Ammon's horn (tissue), 1 donor: ENCODE measurements at regions not wholly inside any gene's neighbourhood (a gene's known extent, or its start where the extent isn't known, plus 50 kb on each side); places are given as distances from the start of the nearest gene placed in this dataset.

ENCODE experiments used
- DNase-seq: peaks from one replicate; pipeline ENCODE4 v3.0.0-alpha.2; 2016; ENCODE audit warnings: low spot score

DNA sequence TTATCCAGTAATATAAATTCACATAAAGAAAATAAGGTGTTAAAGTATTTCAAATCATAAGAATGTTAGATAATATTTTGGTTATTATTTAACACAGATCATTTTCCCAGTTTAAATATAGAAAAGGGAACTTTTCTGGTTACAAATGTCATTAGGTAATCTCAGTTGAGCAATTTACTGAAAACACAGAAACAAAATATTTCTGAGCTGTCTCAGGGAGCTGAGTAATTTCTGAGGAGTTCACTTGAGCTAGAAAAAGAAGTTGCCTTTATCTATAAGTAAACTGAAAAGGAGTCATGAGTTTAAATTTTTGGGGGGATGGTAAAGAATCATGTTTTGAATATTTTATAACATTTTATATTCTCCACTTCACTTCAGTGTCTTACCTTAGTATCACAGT is 855.4 kb upstream of the ARPP21 start:
- DNase-seq: no peak

DNA sequence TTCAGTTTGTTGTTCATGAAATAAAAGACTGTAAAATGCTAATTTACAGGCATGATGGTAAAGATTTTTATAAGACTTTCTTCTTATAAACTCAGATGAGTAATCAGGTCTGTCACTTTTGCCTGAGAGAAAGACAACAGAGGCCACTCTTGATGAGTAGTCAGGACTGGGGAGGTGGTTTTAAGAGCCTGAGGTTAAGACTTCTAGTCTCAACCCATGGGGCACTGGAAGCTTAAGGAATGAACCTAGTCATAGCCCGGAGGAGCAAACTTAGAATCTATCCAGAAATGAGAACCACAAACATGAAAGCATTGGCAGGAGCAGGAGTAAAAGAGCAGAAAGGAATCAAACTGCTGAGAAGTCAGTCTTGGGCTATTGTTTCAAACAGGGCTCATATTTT is 846.3 kb upstream of the ARPP21 start:
- DNase-seq: no peak

DNA sequence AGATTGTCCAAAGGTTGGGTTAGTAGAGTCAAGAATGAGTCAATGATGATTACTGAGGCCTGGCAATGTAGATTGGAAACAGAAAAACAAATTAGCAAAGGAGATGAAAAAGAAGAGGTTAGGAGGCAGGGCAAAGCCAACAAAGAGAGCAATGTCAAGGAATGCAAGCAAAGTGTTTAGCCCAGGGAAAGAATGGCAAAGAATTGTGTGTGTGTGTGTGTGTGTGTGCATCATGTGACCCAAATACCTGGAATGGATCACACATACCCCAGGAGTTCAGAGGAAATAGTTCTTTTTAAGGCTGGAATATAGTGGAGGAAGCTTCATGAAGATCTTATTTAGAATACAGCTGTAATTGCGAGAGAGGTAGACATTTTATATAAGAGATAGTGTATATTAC is 831.7 kb upstream of the ARPP21 start:
- DNase-seq: no peak

DNA sequence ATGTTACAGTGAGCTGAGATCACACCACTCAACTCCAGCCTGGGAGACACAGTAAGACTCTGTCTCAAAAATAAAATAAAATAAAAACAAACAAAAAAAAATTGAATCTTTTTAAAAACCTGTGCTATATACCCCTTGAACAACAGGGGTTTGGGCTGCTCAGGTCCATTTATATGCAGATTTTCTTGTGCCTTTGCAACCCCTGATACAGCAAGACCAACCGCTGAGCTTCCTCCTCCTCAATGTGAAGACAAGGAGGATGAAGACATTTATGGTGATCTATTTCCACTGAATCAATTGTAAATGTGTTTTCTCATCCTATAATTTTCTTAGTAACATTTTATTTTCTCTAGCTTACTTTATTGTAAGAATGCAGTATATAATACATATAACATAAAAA is 831.0 kb upstream of the ARPP21 start:
- DNase-seq: no peak

DNA sequence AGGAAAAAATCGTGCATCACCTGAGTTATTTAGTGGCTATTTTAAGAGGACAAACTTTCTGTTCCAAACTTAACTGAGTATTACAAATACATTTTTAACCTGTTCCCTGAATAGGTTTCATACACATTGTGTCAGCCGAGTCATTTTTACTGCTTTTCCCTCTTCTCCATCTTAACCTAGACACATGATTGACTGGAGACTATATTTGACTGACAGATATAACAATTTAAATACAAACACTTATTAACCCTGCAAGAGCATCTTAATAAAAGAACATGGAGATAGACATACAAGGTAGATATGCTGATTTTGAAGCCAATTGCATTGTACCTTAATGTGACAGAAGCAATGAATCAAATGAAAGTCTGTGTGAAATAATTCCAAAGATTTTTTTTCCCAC is 810.5 kb upstream of the ARPP21 start:
- DNase-seq: no peak

DNA sequence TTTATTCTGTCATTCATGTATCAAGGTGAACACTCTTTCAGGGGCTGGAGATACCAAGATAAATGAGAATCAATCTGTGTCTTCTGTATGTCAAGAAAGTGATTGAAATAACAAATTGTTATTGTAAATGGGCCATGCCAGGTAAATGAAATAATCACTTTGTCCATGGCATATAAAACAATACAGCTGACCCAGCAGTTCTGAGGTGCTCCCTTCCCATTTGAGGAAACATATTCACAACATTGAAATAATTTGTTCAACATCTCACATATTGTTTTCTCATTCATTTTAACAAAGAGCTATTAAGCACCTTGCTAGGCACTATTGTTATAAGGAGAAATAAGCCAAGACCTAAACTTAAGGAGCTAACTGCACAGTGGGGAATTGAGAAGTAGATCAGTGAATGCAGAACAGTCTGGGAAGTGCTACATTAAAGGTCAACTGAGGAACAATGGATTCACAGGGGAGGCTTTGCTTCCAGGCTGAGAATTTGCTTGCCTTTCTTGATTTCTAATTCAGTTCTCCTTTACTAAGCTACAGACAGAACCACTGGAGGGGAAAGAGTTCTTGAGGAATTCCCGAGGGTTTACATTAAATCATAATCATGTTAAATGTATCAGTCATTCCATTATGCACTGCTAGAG is 806.3 kb upstream of the ARPP21 start:
- no peak for DNase-seq

DNA sequence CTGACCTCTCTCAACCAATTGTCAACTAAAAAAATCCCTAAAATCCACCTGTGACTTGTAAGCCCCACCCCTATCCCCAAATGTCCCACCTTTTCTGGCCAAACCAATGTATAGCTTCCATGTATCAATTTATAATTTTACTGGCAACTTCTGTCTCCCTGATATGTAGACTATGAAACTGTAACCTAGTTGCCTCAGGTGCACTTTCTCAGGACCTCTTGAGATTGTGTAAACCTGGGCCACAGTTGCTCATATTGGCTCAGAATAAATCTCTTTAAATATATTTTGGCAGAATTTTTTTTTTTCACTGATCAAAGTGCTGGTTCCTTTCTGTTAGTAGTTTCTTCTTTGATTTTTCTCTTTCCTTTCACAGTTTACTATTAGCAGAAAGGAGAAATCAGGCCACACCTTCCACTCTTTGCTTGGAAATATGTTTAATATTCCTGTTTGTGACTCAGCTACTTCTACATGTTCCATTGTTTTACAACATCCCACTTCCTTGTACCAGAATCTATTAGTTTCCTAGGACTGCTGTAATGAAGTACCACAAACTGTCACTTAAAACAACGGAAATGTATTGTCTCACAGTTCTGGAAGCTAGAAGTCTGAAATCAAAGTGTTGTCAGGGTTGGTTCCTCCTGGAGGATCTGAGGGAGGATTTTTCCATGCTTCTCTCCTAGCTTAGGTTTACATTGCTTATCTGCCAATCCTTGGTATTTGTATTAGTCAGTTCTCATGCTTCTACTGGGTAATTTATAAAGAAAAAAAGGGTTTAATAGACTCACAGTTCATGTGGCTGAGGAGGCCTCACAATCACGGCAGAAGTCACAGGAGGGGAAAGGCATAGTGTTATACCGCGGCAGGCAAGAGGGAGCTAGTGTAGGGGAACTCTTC is 801.2 kb upstream of the ARPP21 start:
- no peak for DNase-seq

DNA sequence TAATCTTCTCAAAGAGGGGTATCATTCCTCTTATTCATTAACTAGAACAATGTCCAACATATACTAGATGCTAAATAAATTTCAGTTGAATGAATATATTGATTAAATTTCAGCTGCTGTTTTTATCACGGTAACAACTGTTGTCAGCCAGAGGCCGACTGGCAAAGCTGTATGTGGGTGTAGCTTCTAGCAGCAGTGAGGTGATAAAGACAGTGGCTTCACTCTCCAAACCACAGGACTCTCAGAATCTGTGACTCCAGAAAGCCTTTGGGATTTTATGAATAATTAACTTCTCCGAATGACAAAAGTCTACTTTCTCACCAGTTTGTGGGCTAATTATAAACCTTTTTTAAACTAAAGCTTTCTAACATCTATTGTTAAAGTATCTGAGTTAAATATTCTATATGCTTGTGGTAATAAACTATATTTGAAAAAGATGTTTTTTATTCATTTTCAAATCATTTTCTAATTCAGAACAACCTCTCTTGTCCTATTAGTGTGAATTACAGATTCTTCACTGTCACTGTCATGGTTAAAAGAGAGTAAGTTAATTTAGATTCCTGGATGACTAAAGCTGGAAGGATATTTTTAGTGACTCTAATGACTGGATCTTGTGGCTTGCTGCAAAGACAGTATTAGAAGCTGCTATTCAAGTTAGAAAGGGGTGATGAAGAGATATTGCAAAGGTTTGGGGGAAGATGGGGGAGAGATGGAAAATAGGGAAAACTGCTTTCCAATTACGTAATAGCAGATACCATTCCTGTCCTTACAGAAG is 796.4 kb upstream of the ARPP21 start:
- DNase-seq: no peak

DNA sequence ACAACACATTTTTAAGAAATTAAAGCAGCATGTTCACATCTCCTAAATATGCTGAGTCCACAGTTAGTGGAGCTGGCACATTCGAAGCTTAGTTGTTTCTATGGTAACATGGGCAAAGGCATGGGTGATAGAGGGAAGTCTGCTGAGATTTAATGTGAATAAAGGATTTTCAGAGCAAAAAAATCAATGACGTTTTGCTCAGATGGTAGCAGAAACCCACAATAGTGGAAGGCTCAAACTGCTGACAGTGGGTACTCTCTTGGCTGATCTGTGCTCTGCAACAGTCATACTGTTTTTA is 795.1 kb upstream of the ARPP21 start:
- peak; percentile 49 for DNase-seq

DNA sequence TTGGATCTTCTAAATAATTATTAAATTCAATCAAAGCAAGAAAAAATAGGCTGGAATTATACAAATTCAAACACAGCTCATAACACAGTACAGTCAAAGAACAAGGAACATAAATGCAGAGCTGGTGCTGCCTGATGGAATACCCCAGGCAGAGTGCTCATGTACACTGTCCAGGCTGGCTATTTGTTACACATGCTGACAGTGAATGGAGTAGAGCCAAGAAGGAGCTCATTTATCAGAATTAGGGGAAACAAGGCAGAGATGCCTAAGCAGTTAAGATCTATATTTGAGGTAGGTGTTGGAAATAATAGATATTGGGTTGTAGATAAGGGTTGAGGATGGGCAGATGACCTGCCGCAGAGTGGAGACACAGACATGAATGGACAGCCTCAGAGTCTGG is 788.2 kb upstream of the ARPP21 start:
- DNase-seq: no peak

DNA sequence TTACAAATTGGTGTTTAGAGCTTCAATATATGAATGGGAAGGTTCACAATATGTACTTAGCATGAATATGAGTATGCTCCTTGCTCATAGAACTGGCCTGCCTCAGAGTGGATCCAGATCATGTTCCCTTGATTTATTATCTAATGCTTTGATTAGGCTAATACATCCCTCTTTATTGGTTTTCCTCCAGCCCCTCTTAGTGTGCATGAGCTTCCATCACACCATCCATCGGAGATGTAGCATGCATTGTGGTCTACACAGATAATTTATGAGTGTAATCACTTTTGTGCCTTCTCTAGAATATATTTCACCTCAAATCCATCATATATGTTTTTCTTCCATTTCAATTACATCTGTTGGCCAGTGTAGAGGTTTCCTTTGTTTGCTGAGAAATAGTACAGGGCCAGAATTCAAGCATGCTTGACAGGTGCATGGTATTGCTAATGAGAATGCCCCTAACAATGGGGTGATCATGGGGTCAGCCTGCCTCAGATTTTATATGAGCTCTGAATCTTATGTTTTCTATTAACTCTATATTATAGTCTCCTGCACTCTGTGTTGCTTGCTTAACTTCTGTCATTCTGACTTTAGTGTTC is 786.4 kb upstream of the ARPP21 start:
- DNase-seq: no peak

DNA sequence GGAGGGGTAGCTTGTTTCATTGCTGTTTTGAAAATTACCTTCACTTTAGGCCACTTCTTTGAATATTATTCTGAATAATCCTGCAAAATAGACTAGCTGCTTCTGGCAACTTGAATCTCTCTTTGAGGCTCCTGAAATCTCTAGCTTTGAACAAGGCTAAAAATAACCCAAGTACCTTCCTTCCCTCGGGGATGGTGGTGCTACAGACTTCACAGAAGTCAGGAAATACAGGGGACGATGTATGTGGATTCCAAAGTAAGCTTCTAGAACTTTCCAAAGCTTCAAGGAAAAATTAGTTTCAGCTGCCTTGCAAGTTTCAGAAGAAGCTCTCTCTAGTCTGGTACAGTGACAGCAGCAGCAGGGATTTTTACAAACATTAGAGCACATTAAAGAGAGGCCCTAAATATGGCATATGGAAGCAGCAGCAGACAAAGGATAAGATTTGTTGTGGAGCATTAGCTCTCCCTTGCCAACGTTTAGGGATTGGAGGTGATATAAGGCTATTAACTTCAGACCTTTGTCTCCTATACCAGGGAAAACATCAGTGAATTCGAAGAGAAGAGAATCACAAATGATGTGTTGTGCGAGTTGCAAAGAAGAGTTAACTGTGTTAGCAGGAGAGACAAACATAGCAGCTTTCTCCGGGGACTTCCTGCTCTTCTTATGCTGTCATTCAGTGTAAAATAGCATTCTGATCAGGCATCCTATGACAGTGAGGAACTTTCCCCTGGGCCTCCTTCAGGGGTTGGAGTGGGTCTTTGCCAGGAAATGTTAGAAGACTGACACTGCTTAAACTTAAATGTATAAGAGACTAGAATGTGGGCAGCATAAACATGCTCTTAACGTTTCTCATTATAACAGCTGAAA is 783.0 kb upstream of the ARPP21 start:
- no peak for DNase-seq

DNA sequence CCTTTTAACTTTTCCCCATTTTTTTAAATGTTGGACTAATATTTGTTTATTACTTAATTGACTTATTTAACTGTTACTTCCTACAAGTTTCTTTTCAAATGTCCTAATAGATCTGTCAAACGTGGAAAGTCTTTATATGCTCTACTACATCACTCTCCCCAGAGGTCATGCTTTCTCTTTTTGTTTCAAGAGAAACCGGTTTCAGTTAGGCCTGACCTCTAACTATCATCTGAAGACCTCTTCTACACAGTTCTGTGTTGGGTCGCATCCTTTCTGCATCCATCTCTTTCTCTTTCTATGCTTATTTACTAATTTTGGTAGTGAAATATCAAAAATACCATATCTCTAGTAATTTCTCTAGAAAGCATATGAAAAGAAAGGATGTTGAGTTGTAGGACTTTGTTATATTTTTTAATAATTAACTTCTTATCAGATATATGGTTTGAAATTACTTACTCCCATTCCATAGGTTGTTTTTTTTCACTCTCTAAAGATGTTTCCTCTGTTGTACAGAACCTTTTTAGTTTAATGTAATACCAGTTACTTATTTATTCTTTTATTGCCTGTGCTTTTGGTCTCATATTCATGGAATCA is 781.2 kb upstream of the ARPP21 start:
- no peak for DNase-seq

DNA sequence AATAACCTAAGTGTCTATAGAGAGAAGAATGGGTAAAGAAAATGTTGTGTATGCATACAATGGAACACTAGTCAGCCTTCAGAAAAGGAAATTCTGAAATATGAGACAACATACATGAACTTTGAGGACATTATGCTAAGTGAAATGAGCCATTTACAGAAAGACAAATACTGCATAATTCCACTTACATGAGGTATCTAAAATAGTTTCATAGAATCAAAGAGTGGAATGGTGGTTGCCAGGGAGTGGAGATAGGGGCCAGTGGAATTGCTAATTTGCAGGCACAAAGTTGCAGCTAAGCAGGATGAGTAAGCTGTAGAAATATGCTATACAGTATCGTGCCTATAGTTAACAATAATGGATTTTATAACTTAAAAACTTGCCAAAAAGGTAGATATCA is 779.6 kb upstream of the ARPP21 start:
- no peak for DNase-seq

DNA sequence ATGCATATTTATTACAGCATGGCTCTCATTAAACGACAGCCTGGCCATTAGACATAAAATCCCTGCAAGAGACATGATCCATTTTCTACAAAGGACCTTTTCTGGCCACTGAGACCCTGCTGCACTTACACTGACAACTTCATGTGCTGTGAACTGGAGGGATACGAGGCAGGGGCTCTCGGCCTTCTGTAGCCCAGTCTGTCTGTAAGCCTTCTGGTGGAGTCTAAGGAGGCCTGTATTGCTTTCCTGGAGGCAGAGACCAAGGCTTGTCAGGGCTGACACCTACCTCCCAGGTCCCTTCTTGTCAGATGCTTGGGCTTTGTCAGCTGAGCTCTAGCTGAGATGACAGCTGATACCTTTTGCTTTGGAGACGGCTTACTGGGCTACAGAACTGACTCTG is 776.9 kb upstream of the ARPP21 start:
- no peak for DNase-seq

DNA sequence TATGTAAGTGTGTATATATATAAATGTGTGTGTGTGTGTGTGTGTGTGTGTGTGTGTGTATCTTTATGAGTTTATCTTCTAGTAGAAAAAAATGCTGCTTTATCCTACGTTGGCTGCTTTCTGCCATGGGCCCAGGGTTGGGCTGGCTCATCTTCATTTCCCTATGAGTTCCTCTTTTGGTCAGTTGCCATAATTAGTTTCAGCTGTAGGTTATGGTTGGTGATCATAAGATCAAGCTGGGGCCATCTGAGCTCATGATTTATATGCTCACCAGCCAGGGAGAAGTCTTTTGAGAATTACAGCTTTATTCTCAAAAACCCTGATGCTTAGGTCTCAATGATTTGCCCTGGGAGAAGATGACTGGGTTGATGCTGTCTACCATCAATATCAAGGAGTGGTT is 775.8 kb upstream of the ARPP21 start:
- DNase-seq: no peak

DNA sequence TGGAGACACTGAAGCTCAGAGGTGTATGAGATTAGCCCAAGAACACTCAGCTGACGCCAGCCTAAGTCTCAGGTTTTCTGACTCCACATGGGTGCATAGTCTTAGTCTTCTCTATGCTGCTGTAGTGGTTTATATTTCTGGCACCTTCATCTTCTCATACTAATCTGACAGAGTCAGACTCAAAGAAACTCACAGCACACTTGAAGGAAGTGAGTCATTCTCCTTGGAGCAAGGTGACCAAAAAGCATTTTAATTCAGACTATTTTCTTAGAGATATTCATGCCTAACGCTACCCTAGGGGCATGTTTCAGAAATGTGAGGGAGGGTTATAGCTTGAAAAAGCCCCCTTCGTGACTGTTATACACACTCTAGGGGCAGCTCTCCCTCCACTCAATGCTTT is 775.3 kb upstream of the ARPP21 start:
- DNase-seq: no peak

DNA sequence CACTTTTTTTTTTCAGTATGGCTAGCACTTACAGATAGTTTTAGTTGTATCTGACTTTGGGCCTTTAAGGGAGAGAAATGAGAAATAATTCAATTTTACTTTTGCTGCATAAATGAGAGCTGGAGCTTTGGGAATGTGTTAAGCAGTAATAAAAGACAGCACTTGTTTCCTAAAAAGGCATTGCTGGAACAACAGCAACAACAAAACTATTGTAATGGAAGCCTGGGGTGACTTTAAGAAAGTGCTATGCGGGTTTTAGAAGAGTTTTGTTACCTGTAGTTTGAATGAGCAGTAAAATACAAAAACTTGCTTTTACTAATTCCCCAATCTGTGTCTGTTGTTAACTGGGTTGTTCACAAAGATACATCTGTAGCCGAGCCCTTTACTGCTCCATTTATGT is 774.0 kb upstream of the ARPP21 start:
- DNase-seq: no peak

DNA sequence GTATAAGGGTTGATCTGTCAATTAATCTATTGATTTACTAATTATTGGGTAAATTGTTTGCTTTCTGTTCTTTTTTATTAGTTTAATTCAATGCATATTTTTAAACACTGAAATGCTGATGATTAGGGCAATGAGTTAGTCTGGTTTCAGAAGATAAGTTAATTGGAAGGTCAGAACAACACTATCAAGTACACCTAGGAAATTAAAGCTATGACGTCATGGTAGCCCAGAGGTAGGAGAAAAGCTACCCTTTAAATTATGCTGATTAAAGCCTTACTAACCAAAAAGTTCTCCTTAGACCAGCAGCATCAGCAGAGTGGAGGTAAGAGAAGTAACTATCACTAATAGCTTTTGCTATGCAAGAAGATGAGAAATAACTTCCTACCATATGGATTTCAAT is 770.4 kb upstream of the ARPP21 start:
- DNase-seq: no peak

DNA sequence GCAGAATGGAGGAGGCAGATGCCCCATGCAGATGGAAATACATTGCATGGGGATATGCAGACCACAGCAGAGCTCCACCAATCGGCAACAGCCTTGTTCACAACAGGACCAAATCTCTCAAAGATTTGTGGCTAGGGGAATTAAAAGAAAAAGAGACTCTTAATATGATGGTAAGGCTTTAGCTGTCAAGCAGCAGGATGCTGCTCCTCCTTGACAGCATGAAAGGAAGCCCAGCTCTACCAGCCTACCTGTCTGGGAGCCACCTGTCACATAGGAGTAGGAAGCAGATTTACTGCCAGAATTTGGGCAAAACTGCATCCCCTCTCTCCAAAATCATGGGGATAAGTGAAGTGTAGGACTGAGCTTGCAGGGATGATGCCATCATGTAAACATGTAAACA is 769.6 kb upstream of the ARPP21 start:
- DNase-seq: no peak

DNA sequence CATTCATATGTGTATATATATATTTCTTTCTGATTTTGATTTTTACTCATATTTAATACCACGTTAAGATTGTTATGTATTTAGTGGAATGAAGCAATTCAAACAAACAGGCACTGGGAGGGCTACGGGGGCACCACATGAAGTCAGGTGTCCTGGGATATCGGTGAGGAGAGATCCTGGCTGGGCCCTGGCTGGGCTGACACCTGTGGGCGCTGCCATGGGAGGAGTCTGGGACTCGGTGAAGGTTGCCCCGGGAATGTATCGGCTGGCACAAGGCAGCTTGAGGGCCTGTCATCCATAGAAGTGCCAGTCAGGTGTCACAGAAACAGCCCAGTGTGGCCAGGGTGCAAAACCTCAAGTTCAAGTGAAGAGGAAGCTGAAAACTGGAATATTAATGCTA is 766.9 kb upstream of the ARPP21 start:
- DNase-seq: no peak
